Stimulated activated CD4-positive, alpha-beta T cell treated with anti-CD3 and anti-CD28 coated beads, Interleukin-15, amount 100 ng/mL, for 48 hours (primary cell): ENCODE measurements at regions not wholly inside any gene's neighbourhood (a gene's known extent, or its start where the extent isn't known, plus 50 kb on each side); places are given as distances from the start of the nearest gene placed in this dataset.

Experiments
- DNase-seq, 2 donors: peaks; one replicate each; pipeline ENCODE4 v3.0.0-alpha.2; 2020; ENCODE audit warnings: low read depth in 2 of 2

- DNase-seq = no peak
Observed at GRCh38 chr22:49486225-49486624, 341.4 kb downstream of the BRD1 start.

- DNase-seq = no peak
Observed at GRCh38 chr22:49483946-49484345, 343.7 kb downstream of the BRD1 start.

- no peak for DNase-seq
Observed at GRCh38 chr22:49483281-49483870, 344.3 kb downstream of the BRD1 start.

- no peak for DNase-seq
Observed at GRCh38 chr22:49482811-49483210, 344.9 kb downstream of the BRD1 start.

GRCh38 chr22:49481659-49482399 is 345.8 kb downstream of the BRD1 start:
- no peak for DNase-seq

GRCh38 chr22:49480896-49481658 is 346.6 kb downstream of the BRD1 start:
- no peak for DNase-seq

- no peak for DNase-seq
Observed at GRCh38 chr22:49480331-49480730, 347.3 kb downstream of the BRD1 start.

- DNase-seq = no peak
Observed at GRCh38 chr22:49479566-49479965, 348.1 kb downstream of the BRD1 start.

GRCh38 chr22:49476800-49477400 is 350.8 kb downstream of the BRD1 start:
- DNase-seq = no peak

GRCh38 chr22:49476176-49476575 is 351.5 kb downstream of the BRD1 start:
- no peak for DNase-seq

- no peak for DNase-seq
Observed at GRCh38 chr22:49475253-49475652, 352.4 kb downstream of the BRD1 start.

- no peak for DNase-seq
Observed at GRCh38 chr22:49473286-49473685, 354.4 kb downstream of the BRD1 start.

GRCh38 chr22:49470741-49471503 is 356.8 kb downstream of the BRD1 start:
- DNase-seq = no peak

- no peak for DNase-seq
Observed at GRCh38 chr22:49469896-49470740, 357.6 kb downstream of the BRD1 start.

- DNase-seq = no peak
Observed at GRCh38 chr22:49468487-49469198, 359.0 kb downstream of the BRD1 start.

- no peak for DNase-seq
Observed at GRCh38 chr22:49466878-49467595, 360.6 kb downstream of the BRD1 start.

GRCh38 chr22:49464037-49464436 is 363.6 kb downstream of the BRD1 start:
- DNase-seq = no peak

- no peak for DNase-seq
Observed at GRCh38 chr22:49462795-49463194, 364.9 kb downstream of the BRD1 start.

- DNase-seq = no peak
Observed at GRCh38 chr22:49462291-49462690, 365.4 kb downstream of the BRD1 start.
